Uterus (tissue), 3 donors: ENCODE measurements at regions not wholly inside any gene's neighbourhood (a gene's known extent, or its start where the extent isn't known, plus 50 kb on each side); places are given as distances from the start of the nearest gene placed in this dataset.

Experiments
- DNase-seq, 2 donors: peaks; one replicate each; pipeline ENCODE4 v3.0.0-alpha.2; 2019 to 2020
- H3K27ac ChIP-seq, 2 donors: fragments of 200-600 bp; sonication (generic); 1 replicate in 1 of 2; 2 replicates in 1 of 2; pipeline ENCODE4 v1.5.1; 2016 to 2018
- H3K27me3 ChIP-seq, 2 donors: fragments of 200-600 bp; sonication (generic); one replicate each; pipeline ENCODE4 v1.5.1; 2018 to 2019; ENCODE audit warnings: control low read depth in 1 of 2
- H3K36me3 ChIP-seq, 2 donors: fragments of 200-600 bp; sonication (generic); one replicate each; pipeline ENCODE4 v1.5.1; 2019; ENCODE audit warnings: control low read depth in 1 of 2
- H3K4me1 ChIP-seq, 2 donors: fragments of 200-600 bp; sonication (generic); one replicate each; pipeline ENCODE4 v1.5.1; 2018 to 2019; ENCODE audit warnings: control low read depth in 1 of 2
- H3K4me3 ChIP-seq, 2 donors: fragments of 200-600 bp; sonication (generic); 1 replicate in 1 of 2; 2 replicates in 1 of 2; pipeline ENCODE4 v1.5.1; 2018 to 2019; ENCODE audit warnings: mild to moderate bottlenecking in 1 of 2
- H3K9me3 ChIP-seq, 2 donors: fragments of 200-600 bp; sonication (generic); one replicate each; pipeline ENCODE4 v1.5.1; 2019; ENCODE audit warnings: control low read depth in 1 of 2
- POLR2A ChIP-seq, 2 donors: fragments of 450-650 bp; IDR thresholded peaks; one replicate each; pipeline ENCODE4 v1.6.1; 2016; ENCODE audit warnings: antibody characterized with exemption in 2 of 2, mild to moderate bottlenecking in 1 of 2, moderate library complexity in 1 of 2
- intact Hi-C: fragments of 100-400 bp; cut with DNase I; formaldehyde crosslinking; loops from one replicate; pipeline ENCODE4 v1.15.1; 2023; ENCODE audit warnings: low total_unique reads
- TF ChIP-seq, protein P1 (sequence below), 4 experiments: fragments of 200-600 bp in 2 of 4; fragments of 450-650 bp in 2 of 4; sonication (generic) in 2 of 4; IDR thresholded peaks; one replicate each; pipeline ENCODE4 v1.5.1; 2016 to 2019; ENCODE audit warnings: antibody characterized with exemption in 4 of 4, mild to moderate bottlenecking in 2 of 4, moderate library complexity in 1 of 4
- donor health status: DM: yes; HTN: yes; CAD: no.

DNA sequence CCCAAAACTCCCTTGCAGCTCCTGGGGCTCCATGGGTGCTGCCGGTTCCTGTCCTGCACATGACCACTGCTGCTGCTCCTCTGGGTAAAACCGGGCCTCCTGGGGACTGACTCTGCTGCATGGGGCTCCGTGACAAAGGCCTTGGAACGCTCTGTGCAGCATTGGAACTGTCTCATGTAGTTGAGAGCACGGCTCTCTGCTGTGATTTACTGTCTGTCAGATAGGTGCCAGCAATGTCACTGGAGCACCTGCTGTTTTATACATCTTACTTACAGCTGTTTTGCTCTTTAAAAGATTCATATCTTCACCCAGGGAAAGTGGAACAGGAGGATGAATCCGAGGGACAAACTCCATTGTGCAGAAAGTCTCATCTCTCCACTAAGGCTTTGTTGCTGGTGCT lies 138.1 kb downstream of the YIPF5 start:
- no peaks in the 10 kb centered on the region for H3K9me3 ChIP-seq
- intact Hi-C loops: no loop called here
- H3K36me3 ChIP-seq: no peaks in the 10 kb centered on the region
- no peak for DNase-seq
- TF ChIP-seq, protein P1, sequence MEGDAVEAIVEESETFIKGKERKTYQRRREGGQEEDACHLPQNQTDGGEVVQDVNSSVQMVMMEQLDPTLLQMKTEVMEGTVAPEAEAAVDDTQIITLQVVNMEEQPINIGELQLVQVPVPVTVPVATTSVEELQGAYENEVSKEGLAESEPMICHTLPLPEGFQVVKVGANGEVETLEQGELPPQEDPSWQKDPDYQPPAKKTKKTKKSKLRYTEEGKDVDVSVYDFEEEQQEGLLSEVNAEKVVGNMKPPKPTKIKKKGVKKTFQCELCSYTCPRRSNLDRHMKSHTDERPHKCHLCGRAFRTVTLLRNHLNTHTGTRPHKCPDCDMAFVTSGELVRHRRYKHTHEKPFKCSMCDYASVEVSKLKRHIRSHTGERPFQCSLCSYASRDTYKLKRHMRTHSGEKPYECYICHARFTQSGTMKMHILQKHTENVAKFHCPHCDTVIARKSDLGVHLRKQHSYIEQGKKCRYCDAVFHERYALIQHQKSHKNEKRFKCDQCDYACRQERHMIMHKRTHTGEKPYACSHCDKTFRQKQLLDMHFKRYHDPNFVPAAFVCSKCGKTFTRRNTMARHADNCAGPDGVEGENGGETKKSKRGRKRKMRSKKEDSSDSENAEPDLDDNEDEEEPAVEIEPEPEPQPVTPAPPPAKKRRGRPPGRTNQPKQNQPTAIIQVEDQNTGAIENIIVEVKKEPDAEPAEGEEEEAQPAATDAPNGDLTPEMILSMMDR (IDR thresholded peaks at IDR 0.05): no peak
- TF ChIP-seq POLR2A (IDR thresholded peaks at IDR 0.05): no peak
- H3K27ac ChIP-seq: peak overlapping the region in 1 of 2 donors; percentile 14
- H3K27me3 ChIP-seq: no peaks in the 10 kb centered on the region
- no peaks in the 10 kb centered on the region for H3K4me1 ChIP-seq
- no peak overlapping the region for H3K4me3 ChIP-seq

GRCh38 chr5:144033486-144033885 lies 137.0 kb downstream of the YIPF5 start:
- H3K4me1 ChIP-seq: no peaks in the 10 kb centered on the region
- DNase-seq: no peak
- H3K36me3 ChIP-seq: no peaks in the 10 kb centered on the region
- TF ChIP-seq POLR2A (IDR thresholded peaks at IDR 0.05): no peak
- TF ChIP-seq, protein P1 (IDR thresholded peaks at IDR 0.05): no peak
- peak overlapping the region in 1 of 2 donors; percentile 14 for H3K27ac ChIP-seq
- intact Hi-C loops: no loop called here
- H3K4me3 ChIP-seq: no peak overlapping the region
- no peaks in the 10 kb centered on the region for H3K27me3 ChIP-seq
- H3K9me3 ChIP-seq: no peaks in the 10 kb centered on the region

DNA sequence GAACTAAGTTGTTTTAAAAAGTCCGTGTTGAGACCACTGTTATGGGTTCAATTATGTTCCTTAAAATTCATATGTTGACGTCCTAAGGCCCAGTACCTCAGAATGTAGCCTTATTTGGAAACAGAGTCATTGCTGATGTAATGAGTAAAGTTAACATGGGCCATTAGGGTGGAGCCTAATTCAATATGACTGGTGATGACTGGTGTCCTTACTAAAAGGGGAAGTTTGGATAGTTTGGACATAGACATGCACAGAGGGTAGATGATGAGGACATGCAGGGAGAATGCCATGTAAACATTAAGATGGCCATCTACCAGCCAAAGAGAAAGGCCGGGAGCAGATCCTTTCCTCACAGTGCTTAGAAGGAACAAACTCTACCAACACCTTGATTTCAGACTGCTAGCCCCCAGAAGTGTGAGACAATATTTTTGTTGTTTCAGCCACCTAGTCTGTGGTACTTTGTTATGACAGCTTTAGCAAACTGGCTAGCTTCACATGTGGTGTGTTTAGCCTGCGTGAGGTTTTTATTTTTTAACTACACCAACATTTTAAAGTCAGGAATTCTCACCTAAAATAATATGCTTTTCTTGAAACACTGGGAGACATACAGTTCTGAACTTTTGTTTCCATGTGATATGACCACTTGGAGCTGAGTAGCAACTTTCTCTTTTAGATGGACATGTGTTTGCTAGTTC lies 135.3 kb downstream of the YIPF5 start:
- no peaks in the 10 kb centered on the region for H3K9me3 ChIP-seq
- H3K4me1 ChIP-seq: no peaks in the 10 kb centered on the region
- H3K4me3 ChIP-seq: no peak overlapping the region
- no peaks in the 10 kb centered on the region for H3K36me3 ChIP-seq
- H3K27ac ChIP-seq: no peak overlapping the region
- intact Hi-C loops: no loop called here
- H3K27me3 ChIP-seq: no peaks in the 10 kb centered on the region
- TF ChIP-seq, protein P1 (IDR thresholded peaks at IDR 0.05): no peak
- TF ChIP-seq POLR2A (IDR thresholded peaks at IDR 0.05): no peak
- DNase-seq: no peak

DNA sequence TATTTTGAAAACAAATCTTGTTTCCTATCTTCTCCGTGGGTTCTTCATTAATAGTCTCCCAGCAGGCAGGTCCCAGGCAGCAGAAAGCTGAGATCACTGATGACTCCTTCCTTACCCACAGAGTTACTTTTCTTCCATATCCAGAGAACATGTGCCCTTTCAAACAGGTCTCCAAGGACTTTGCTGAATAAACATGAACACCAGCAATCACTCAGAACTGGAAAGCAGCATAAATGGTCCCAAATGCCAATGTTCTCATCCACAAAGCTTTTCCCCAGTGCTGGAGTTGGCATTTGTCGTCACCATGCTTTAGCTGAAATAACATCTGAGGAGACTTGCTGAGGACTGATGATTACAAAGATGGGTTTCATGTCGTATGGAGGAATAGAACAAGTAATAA lies 134.0 kb downstream of the YIPF5 start:
- intact Hi-C loops: no loop called here
- Histone ChIP-seq H3K4me3 (no peak overlapping the region), H3K36me3 (no peaks in the 10 kb centered on the region), H3K27ac (no peak overlapping the region), H3K27me3 (no peaks in the 10 kb centered on the region), H3K9me3 (no peaks in the 10 kb centered on the region), H3K4me1 (no peaks in the 10 kb centered on the region)
- no peak for TF ChIP-seq POLR2A (IDR thresholded peaks at IDR 0.05)
- TF ChIP-seq, protein P1 (IDR thresholded peaks at IDR 0.05): no peak
- no peak for DNase-seq

DNA sequence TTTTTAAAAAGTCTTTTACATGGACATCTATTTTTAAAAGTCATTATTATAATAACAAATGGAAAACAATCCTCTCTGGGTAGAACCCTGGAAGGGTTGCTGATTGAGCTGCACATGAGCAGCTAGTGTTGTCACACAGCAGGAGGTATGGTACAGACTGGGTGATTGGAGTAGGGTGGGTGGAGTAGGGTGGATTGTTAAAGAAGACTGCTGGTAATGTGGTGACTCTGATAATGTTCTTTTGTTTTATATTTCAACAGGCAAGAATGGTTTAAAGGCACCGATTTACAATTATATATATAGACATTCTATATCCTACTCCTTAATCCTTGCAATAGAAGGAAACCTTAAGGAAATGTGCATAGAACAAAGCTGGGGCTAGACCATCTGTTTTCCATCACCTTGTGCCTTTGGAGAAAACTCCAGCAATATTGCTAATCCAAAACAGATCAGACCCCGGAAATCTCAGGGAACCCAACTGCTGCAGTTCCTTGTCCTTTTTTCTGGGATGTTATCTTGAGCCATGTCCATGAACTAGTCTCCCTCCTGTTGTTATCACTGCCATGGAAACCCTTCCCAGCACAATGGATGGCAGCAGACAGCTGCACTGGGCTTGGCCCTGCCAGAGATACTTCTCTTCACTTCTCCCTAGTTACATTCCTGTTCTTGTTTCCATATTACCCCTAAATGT lies 129.7 kb downstream of the YIPF5 start:
- Histone ChIP-seq H3K27ac (no peak overlapping the region), H3K36me3 (no peaks in the 10 kb centered on the region), H3K27me3 (no peaks in the 10 kb centered on the region), H3K9me3 (no peaks in the 10 kb centered on the region), H3K4me3 (no peak overlapping the region), H3K4me1 (no peaks in the 10 kb centered on the region)
- intact Hi-C loops: no loop called here
- no peak for TF ChIP-seq POLR2A (IDR thresholded peaks at IDR 0.05)
- TF ChIP-seq, protein P1 (IDR thresholded peaks at IDR 0.05): no peak
- no peak for DNase-seq
